ENCODE measurements at regions not wholly inside any gene's neighbourhood (a gene's known extent, or its start where the extent isn't known, plus 50 kb on each side); places are given as distances from the start of the nearest gene placed in this dataset.

DNA sequence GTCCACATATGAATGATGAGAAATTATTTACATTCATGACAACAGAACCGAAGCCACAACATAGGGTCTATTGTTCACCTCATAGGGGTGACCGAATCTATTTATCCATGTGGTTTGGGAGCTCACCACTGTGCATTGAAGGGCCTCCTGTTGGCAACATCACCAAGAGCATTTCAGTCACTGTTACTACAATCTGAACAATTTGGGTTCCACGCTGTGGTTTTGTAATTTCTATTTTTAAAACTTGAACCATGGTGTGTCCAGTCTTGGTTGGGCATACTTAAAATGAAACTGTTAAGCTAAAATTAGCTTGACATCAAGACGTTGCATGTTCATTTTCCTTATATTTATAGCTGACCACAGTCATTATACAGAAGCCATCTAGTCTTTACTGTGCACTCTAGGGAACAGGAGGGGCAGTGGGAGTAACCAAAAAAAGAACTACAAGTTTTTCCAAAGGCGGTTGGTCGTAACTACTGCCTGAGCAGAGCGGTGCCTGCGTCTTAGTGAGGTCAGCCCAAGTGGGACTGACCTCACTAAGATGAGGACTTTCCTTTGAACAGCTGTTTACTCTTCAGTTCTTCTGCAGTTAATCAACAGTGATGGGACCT lies 192.1 kb downstream of the SPRY1 start:
- TF ChIP-seq, protein P1, sequence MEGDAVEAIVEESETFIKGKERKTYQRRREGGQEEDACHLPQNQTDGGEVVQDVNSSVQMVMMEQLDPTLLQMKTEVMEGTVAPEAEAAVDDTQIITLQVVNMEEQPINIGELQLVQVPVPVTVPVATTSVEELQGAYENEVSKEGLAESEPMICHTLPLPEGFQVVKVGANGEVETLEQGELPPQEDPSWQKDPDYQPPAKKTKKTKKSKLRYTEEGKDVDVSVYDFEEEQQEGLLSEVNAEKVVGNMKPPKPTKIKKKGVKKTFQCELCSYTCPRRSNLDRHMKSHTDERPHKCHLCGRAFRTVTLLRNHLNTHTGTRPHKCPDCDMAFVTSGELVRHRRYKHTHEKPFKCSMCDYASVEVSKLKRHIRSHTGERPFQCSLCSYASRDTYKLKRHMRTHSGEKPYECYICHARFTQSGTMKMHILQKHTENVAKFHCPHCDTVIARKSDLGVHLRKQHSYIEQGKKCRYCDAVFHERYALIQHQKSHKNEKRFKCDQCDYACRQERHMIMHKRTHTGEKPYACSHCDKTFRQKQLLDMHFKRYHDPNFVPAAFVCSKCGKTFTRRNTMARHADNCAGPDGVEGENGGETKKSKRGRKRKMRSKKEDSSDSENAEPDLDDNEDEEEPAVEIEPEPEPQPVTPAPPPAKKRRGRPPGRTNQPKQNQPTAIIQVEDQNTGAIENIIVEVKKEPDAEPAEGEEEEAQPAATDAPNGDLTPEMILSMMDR (conservative IDR thresholded peaks at IDR 0.05; ENCODE audit: low read length) = no peak
- TF ChIP-seq EZH2phosphoT487 (IDR thresholded peaks at IDR 0.05; ENCODE audit: borderline replicate concordance, low read depth, low read length) = no peak

Measured in OCI-LY7 (cell line).